PC-9 (cell line): ENCODE measurements at regions not wholly inside any gene's neighbourhood (a gene's known extent, or its start where the extent isn't known, plus 50 kb on each side); places are given as distances from the start of the nearest gene placed in this dataset.

Source experiments
- BruUV-seq: library from RNA; stranded (reverse); fragments of 400-500 nt; replicated peaks from 2 replicates; lab custom pipeline; 2021; lab: Mats Ljungman, UMichigan
- CTCF ChIA-PET: fragments of 300-600 bp; sonication (Branson Sonifier 250); formaldehyde crosslinking; loops from one replicate; lab custom pipeline; 2022; ENCODE audit warnings: antibody characterized with exemption; lab: Charles Lee
- POLR2A ChIA-PET: fragments of 300-600 bp; sonication (Branson Sonifier 250); formaldehyde crosslinking; loops from one replicate; lab custom pipeline; 2022; ENCODE audit warnings: antibody characterized with exemption; ENCODE audit not compliant: unreplicated experiment; lab: Charles Lee
- DNase-seq, 2 experiments: peaks; one replicate each; pipeline versions ENCODE4 v3.0.0 to v3.0.0-alpha.2; 2015 to 2022; ENCODE audit warnings: mixed read lengths in 1 of 2
- H2AFZ ChIP-seq: fragments of 200-600 bp; sonication (generic); 2 replicates; pipeline ENCODE4 v1.8.1; 2017; ENCODE audit warnings: antibody characterized with exemption
- H3F3A ChIP-seq: fragments of 200-600 bp; sonication (generic); 2 replicates; pipeline ENCODE4 v1.8.1; 2017; ENCODE audit warnings: antibody characterized with exemption, mild to moderate bottlenecking, low read depth; ENCODE audit not compliant: insufficient read depth
- H3K27ac ChIP-seq: fragments of 200-600 bp; sonication (generic); 2 replicates; pipeline ENCODE4 v1.6.1; 2016; ENCODE audit warnings: mixed run types
- H3K27me3 ChIP-seq: fragments of 200-600 bp; sonication (generic); 2 replicates; pipeline ENCODE4 v1.6.1; 2016; ENCODE audit warnings: low read depth, mixed run types; ENCODE audit not compliant: insufficient read depth
- H3K36me3 ChIP-seq: fragments of 200-600 bp; sonication (generic); 2 replicates; pipeline ENCODE4 v1.6.1; 2016; ENCODE audit warnings: low read depth, mixed run types
- H3K4me1 ChIP-seq: fragments of 200-600 bp; sonication (generic); replicated peaks from 2 replicates; pipeline ENCODE4 v1.6.1; 2016; ENCODE audit warnings: mixed run types; ENCODE audit not compliant: insufficient read depth
- H3K4me2 ChIP-seq: fragments of 200-600 bp; sonication (generic); 2 replicates; pipeline ENCODE4 v1.6.1; 2017; ENCODE audit warnings: mixed run types
- H3K4me3 ChIP-seq: fragments of 200-600 bp; sonication (generic); 2 replicates; pipeline ENCODE4 v1.6.1; 2016; ENCODE audit warnings: mixed run types
- H3K79me2 ChIP-seq: fragments of 200-600 bp; sonication (generic); 2 replicates; pipeline ENCODE4 v1.6.1; 2017; ENCODE audit warnings: low read depth, mixed run types
- H3K9me2 ChIP-seq: fragments of 200-600 bp; sonication (generic); 2 replicates; pipeline ENCODE4 v1.8.1; 2017; ENCODE audit warnings: mild to moderate bottlenecking; ENCODE audit not compliant: insufficient read depth
- H3K9me3 ChIP-seq: fragments of 200-600 bp; sonication (generic); 2 replicates; pipeline ENCODE4 v1.8.1; 2016; ENCODE audit warnings: low read depth; ENCODE audit not compliant: insufficient read depth
- H4K20me1 ChIP-seq: fragments of 200-600 bp; sonication (generic); 2 replicates; pipeline ENCODE4 v1.8.1; 2017; ENCODE audit not compliant: insufficient read depth
- CTCF ChIP-seq: fragments of 200-600 bp; sonication (generic); conservative IDR thresholded peaks from 2 replicates; pipeline ENCODE4 v1.6.1; 2017; ENCODE audit warnings: mixed run types, antibody characterized with exemption, mild to moderate bottlenecking, moderate library complexity
- EZH2 ChIP-seq: fragments of 200-600 bp; sonication (generic); IDR thresholded peaks from 2 replicates; pipeline ENCODE4 v1.8.0; 2017; ENCODE audit warnings: antibody characterized with exemption, low read depth
- intact Hi-C: fragments of 100-400 bp; cut with micrococcal nuclease; formaldehyde crosslinking; loops from one replicate; pipeline ENCODE4 v1.10.0; 2022; ENCODE audit not compliant: unreplicated experiment

GRCh38 chr3:70857916-70858315, 545.5 kb upstream of the MDFIC2 start:
- ChIA-PET CTCF (no interaction called here), POLR2A (no interaction called here)
- Histone ChIP-seq H2AFZ (no peak overlapping the region), H3F3A (no peaks in the 10 kb centered on the region), H3K27me3 (no peaks in the 10 kb centered on the region), H3K4me3 (no peak overlapping the region), H4K20me1 (no peaks in the 10 kb centered on the region), H3K36me3 (no peaks in the 10 kb centered on the region), H3K9me2 (no peaks in the 10 kb centered on the region), H3K4me1 (no peaks in the 10 kb centered on the region), H3K27ac (no peak overlapping the region), H3K4me2 (no peak overlapping the region), H3K9me3 (no peaks in the 10 kb centered on the region), H3K79me2 (no peaks in the 10 kb centered on the region)
- DNase-seq: no peak
- BruUV-seq: no TSS peak
- TF ChIP-seq EZH2: no peak
- no peak for TF ChIP-seq CTCF
- intact Hi-C loops: no loop called here

GRCh38 chr3:70856414-70857162, 544.1 kb upstream of the MDFIC2 start:
- Histone ChIP-seq H3K9me2 (no peaks in the 10 kb centered on the region), H3K4me2 (no peak overlapping the region), H3F3A (no peaks in the 10 kb centered on the region), H3K79me2 (no peaks in the 10 kb centered on the region), H3K36me3 (no peaks in the 10 kb centered on the region), H3K4me3 (no peak overlapping the region), H3K27ac (no peak overlapping the region), H2AFZ (no peak overlapping the region), H3K9me3 (no peaks in the 10 kb centered on the region), H4K20me1 (no peaks in the 10 kb centered on the region), H3K4me1 (no peaks in the 10 kb centered on the region), H3K27me3 (no peaks in the 10 kb centered on the region)
- CTCF ChIA-PET: no interaction called here
- intact Hi-C loops: no loop called here
- TF ChIP-seq CTCF (no peak), EZH2 (no peak)
- POLR2A ChIA-PET: no interaction called here
- DNase-seq: no peak
- BruUV-seq: no TSS peak

- Histone ChIP-seq H3K79me2 (no peaks in the 10 kb centered on the region), H4K20me1 (no peaks in the 10 kb centered on the region), H3K4me2 (no peak overlapping the region), H3K27ac (no peak overlapping the region), H3K27me3 (no peaks in the 10 kb centered on the region), H3K4me3 (no peak overlapping the region), H2AFZ (no peak overlapping the region), H3F3A (no peaks in the 10 kb centered on the region), H3K9me3 (no peaks in the 10 kb centered on the region), H3K4me1 (no peaks in the 10 kb centered on the region), H3K36me3 (no peaks in the 10 kb centered on the region), H3K9me2 (no peaks in the 10 kb centered on the region)
- no peak for DNase-seq
- POLR2A ChIA-PET: no interaction called here
- intact Hi-C loops: no loop called here
- no TSS peak for BruUV-seq
- CTCF ChIA-PET: no interaction called here
- TF ChIP-seq CTCF: no peak
- no peak for TF ChIP-seq EZH2
Measured at GRCh38 chr3:70855149-70855548, 542.7 kb upstream of the MDFIC2 start.
